Activated CD8-positive, alpha-beta memory T cell treated with anti-CD3 and anti-CD28 coated beads, Interleukin-2, amount 10 ng/mL, durations not matched to agents 7 days and 5 days (primary cell): ENCODE measurements at regions not wholly inside any gene's neighbourhood (a gene's known extent, or its start where the extent isn't known, plus 50 kb on each side); places are given as distances from the start of the nearest gene placed in this dataset.

ENCODE experiments used
- ATAC-seq: fragments of 150-1000 bp; cut with Tn5 transposase; one replicate; pipeline ENCODE4 v1.10.0; 2021; ENCODE audit warnings: moderate library complexity
- CTCF ChIA-PET: fragments of 350-600 bp; sonication (Branson Sonifier 250); formaldehyde crosslinking; loops from one replicate; lab custom pipeline; 2021; ENCODE audit warnings: antibody characterized with exemption; lab: Charles Lee
- DNase-seq: peaks from one replicate; pipeline ENCODE4 v3.0.0-alpha.2; 2020
- H3K27ac Mint-ChIP-seq: one replicate; pipeline ENCODE4 v1.8.0; 2021; ENCODE audit warnings: mild to moderate bottlenecking, mixed read lengths
- H3K27me3 Mint-ChIP-seq: one replicate; pipeline ENCODE4 v1.8.0; 2021; ENCODE audit warnings: mixed read lengths
- H3K36me3 Mint-ChIP-seq: one replicate; pipeline ENCODE4 v1.8.0; 2021; ENCODE audit warnings: mild to moderate bottlenecking, mixed read lengths
- H3K4me1 Mint-ChIP-seq: one replicate; pipeline ENCODE4 v1.8.0; 2021; ENCODE audit warnings: mixed read lengths
- H3K4me3 Mint-ChIP-seq: one replicate; pipeline ENCODE4 v1.8.0; 2021; ENCODE audit warnings: mild to moderate bottlenecking, moderate library complexity, mixed read lengths
- H3K9me3 Mint-ChIP-seq: one replicate; pipeline ENCODE4 v1.8.0; 2022; ENCODE audit warnings: low read depth, mixed read lengths

- ATAC-seq (no peak), DNase-seq (no peak)
- CTCF ChIA-PET, result no interaction called here
- H3K36me3 Mint-ChIP-seq, result no peaks in the 10 kb centered on the region
- H3K9me3 Mint-ChIP-seq, result no peaks in the 10 kb centered on the region
- H3K4me3 Mint-ChIP-seq, result no peak overlapping the region
- H3K27ac Mint-ChIP-seq, result no peak overlapping the region
- H3K27me3 Mint-ChIP-seq, result peaks cover 2% of the 10 kb centered on the region
- H3K4me1 Mint-ChIP-seq, result no peaks in the 10 kb centered on the region
These were observed 165.2 kb upstream of the ROPN1 start for GRCh38 chr3:124156866-124157712.

DNA sequence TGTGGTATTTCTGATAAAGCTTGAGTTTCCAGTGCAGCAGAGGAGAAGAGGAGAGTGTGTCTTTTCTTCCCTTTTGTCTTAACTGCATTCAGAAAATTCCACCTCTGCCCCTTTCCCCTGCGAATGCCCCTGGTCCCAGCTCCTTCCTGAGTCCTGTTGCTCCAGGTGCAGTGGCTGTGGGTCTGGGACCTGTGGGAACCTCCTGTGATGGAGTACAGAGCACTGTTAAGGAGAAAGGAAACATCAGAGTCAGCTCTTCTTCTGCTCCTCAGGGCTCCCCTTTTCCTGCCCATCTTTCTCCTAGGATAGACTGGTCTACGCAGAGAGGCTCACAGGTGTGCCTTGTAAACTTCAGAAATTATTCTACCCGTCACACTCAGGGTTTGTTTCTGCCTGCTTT is 165.8 kb upstream of the ROPN1 start:
- H3K4me1 Mint-ChIP-seq, result no peaks in the 10 kb centered on the region
- H3K27ac Mint-ChIP-seq, result no peak overlapping the region
- DNase-seq, result no peak
- CTCF ChIA-PET, result no interaction called here
- H3K36me3 Mint-ChIP-seq, result no peaks in the 10 kb centered on the region
- peaks cover 4% of the 10 kb centered on the region for H3K27me3 Mint-ChIP-seq
- H3K9me3 Mint-ChIP-seq, result no peaks in the 10 kb centered on the region
- H3K4me3 Mint-ChIP-seq, result no peak overlapping the region
- ATAC-seq, result no peak

GRCh38 chr3:124158168-124158881 is 166.4 kb upstream of the ROPN1 start:
- ATAC-seq (no peak), DNase-seq (no peak)
- H3K9me3 Mint-ChIP-seq, result no peaks in the 10 kb centered on the region
- H3K36me3 Mint-ChIP-seq, result no peaks in the 10 kb centered on the region
- no peaks in the 10 kb centered on the region for H3K4me1 Mint-ChIP-seq
- H3K4me3 Mint-ChIP-seq, result no peak overlapping the region
- no peak overlapping the region for H3K27ac Mint-ChIP-seq
- peaks cover 4% of the 10 kb centered on the region for H3K27me3 Mint-ChIP-seq
- CTCF ChIA-PET, result no interaction called here

DNA sequence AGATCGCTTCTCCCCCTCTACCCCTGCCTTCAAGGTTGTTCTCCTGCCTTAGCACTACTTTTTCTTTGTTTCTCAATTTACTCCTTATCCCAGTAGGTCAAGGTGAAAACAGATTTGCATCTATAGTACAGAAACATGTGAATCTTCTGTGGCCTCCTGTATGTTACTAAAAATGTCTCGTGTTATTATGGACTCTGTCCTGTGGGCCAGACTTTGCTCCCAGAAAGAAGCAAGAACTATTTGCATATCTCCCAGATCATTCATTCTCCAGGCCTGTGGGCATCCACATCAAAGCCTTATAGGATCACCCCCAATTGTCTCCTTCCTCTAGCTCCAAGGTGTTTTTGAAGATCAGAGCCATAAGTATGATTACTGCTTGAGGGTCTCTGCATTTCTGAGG is 169.5 kb upstream of the ROPN1 start:
- no peaks in the 10 kb centered on the region for H3K4me1 Mint-ChIP-seq
- H3K27me3 Mint-ChIP-seq, result peaks cover 6% of the 10 kb centered on the region
- H3K27ac Mint-ChIP-seq, result no peak overlapping the region
- ATAC-seq (no peak), DNase-seq (no peak)
- H3K4me3 Mint-ChIP-seq, result no peak overlapping the region
- no peaks in the 10 kb centered on the region for H3K36me3 Mint-ChIP-seq
- no peaks in the 10 kb centered on the region for H3K9me3 Mint-ChIP-seq
- CTCF ChIA-PET, result no interaction called here

DNA sequence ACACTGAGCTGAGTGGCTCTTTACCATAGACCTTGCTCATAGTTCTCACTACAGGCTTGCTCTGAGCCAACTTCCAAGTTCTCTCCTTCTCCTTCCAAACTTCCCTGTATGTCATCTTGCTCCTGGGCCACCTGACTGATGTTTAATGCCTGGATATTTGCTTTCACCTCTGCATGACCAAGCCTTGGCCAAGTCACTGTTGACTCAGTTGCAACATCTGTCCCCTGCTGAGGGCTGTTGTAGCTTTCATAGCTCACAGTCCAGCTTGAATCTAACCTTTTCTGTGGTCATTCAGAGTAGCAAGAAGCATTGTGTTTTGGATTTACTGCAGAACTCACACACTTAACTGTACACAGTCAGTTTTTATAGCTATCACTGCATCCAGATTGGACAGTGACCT is 171.8 kb upstream of the ROPN1 start:
- DNase-seq (no peak), ATAC-seq (no peak)
- Mint-ChIP-seq H3K36me3 (no peaks in the 10 kb centered on the region), H3K27ac (no peak overlapping the region), H3K4me1 (no peaks in the 10 kb centered on the region), H3K4me3 (no peak overlapping the region), H3K27me3 (peaks cover 4% of the 10 kb centered on the region), H3K9me3 (no peaks in the 10 kb centered on the region)
- CTCF ChIA-PET, result no interaction called here

- Mint-ChIP-seq H3K27me3 (peaks cover 2% of the 10 kb centered on the region), H3K4me3 (no peak overlapping the region), H3K9me3 (no peaks in the 10 kb centered on the region), H3K36me3 (no peaks in the 10 kb centered on the region), H3K27ac (no peak overlapping the region), H3K4me1 (no peaks in the 10 kb centered on the region)
- CTCF ChIA-PET, result no interaction called here
- no peak for ATAC-seq
- no peak for DNase-seq
These were observed 176.3 kb upstream of the ROPN1 start for GRCh38 chr3:124168271-124168670.

DNA sequence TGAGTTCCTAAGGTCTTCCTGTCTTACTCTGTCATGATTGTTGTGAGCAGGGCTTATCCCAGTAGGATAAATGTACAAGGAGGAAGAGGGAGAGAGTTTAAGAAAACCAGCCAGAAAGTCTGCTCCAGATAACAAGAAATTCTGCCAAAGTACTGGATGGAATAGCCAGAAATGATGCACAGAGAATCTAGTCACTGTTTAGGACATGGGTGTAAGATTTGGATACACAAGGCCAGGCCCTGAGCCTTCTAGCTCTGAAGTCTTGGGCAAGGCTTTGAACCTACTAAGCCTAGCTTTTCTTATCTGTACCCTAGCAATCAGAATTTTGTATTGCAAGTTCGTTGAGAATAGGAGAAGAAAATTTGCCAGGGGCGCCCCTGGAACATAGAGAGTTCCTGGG is 180.4 kb upstream of the ROPN1 start:
- DNase-seq (no peak), ATAC-seq (no peak)
- Mint-ChIP-seq H3K36me3 (no peaks in the 10 kb centered on the region), H3K9me3 (no peaks in the 10 kb centered on the region), H3K27ac (no peak overlapping the region), H3K27me3 (peaks cover 2% of the 10 kb centered on the region), H3K4me3 (no peak overlapping the region), H3K4me1 (no peaks in the 10 kb centered on the region)
- CTCF ChIA-PET, result no interaction called here

GRCh38 chr3:124172816-124173215 is 180.9 kb upstream of the ROPN1 start:
- ATAC-seq (no peak), DNase-seq (no peak)
- Mint-ChIP-seq H3K27ac (no peak overlapping the region), H3K4me3 (no peak overlapping the region), H3K27me3 (peaks cover 2% of the 10 kb centered on the region), H3K9me3 (no peaks in the 10 kb centered on the region), H3K4me1 (no peaks in the 10 kb centered on the region), H3K36me3 (no peaks in the 10 kb centered on the region)
- CTCF ChIA-PET, result no interaction called here

DNA sequence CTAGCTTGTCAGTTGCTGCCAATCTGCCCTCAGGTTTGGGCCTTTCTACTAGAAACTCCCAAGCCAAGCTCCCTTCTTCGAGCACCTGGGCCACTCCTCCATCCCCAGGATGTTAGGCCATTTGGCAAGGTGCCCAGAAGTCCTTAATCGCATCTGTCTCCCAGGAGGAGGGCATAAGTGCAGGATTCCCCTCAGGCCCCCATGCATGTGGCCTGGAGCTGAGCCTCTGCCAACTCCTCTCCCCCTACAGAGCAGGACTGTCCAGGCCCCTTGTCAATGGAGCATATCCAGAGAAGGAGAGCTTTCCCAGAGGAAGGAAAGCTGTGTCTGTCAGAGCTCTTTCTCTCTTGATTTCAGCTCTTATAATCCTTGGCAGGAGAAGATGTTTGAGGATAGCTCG is 182.6 kb upstream of the ROPN1 start:
- Mint-ChIP-seq H3K4me3 (no peak overlapping the region), H3K9me3 (no peaks in the 10 kb centered on the region), H3K4me1 (no peaks in the 10 kb centered on the region), H3K27ac (no peak overlapping the region), H3K36me3 (no peaks in the 10 kb centered on the region), H3K27me3 (peaks cover 2% of the 10 kb centered on the region)
- ATAC-seq, result no peak
- no peak for DNase-seq
- CTCF ChIA-PET, result no interaction called here

DNA sequence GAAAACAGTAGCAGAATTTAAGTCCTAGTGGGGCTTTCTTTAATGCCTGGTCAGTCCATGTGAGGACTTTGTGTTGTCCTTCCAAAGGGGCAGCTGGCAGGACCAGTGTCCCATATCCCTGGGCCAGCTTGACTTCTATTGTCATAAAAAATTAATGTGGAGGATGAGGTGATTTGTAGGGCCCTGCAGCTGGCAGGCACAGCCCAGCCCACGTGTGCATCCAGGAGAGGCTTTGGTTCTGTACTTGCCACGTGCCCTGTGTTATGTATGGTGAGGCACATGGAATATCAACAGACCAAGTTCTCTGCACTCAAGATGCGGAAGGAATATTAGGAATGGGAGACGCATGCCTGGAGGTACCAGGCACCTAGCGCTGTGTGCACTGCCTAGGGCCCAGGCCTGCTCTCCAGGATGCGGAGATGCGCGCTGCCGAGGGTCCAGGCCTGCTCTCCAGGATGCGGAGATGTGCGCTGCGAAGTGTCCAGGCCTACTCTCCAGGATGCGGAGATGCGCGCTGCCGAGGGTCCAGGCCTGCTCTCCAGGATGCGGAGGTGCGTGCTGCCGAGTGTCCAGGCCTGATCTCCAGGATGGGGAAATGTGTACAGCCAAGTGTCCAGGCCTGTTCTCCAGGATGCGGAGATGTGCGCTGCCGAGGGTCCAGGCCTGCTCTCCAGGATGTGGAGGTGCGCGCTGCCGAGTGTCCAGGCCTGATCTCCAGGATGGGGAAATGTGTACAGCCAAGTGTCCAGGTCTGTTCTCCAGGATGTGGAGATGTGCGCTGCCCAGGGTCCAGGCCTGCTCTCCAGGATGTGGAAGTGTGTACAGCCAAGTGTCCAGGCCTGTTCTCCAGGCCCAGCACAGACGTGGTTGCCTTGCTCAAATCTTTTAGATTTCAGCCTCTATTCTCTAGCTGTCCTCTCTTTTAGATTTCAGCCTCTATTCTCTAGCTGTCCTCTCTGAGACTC is 183.3 kb upstream of the ROPN1 start:
- ATAC-seq (no peak), DNase-seq (no peak)
- Mint-ChIP-seq H3K4me3 (no peak overlapping the region), H3K4me1 (no peaks in the 10 kb centered on the region), H3K27ac (no peak overlapping the region), H3K36me3 (no peaks in the 10 kb centered on the region), H3K27me3 (peaks cover 3% of the 10 kb centered on the region), H3K9me3 (no peaks in the 10 kb centered on the region)
- CTCF ChIA-PET, result no interaction called here

GRCh38 chr3:124177071-124177470 is 185.1 kb upstream of the ROPN1 start:
- Mint-ChIP-seq H3K27ac (no peak overlapping the region), H3K27me3 (peaks cover 7% of the 10 kb centered on the region), H3K9me3 (no peaks in the 10 kb centered on the region), H3K4me1 (no peaks in the 10 kb centered on the region), H3K4me3 (no peak overlapping the region), H3K36me3 (no peaks in the 10 kb centered on the region)
- CTCF ChIA-PET, result no interaction called here
- no peak for ATAC-seq
- DNase-seq, result no peak

GRCh38 chr3:124178531-124178930 is 186.6 kb upstream of the ROPN1 start:
- no peak overlapping the region for H3K27ac Mint-ChIP-seq
- ATAC-seq (no peak), DNase-seq (no peak)
- H3K4me1 Mint-ChIP-seq, result no peaks in the 10 kb centered on the region
- CTCF ChIA-PET, result no interaction called here
- H3K36me3 Mint-ChIP-seq, result no peaks in the 10 kb centered on the region
- H3K27me3 Mint-ChIP-seq, result peaks cover 7% of the 10 kb centered on the region
- no peaks in the 10 kb centered on the region for H3K9me3 Mint-ChIP-seq
- H3K4me3 Mint-ChIP-seq, result no peak overlapping the region

GRCh38 chr3:124200407-124200806 is 208.5 kb upstream of the ROPN1 start:
- Mint-ChIP-seq H3K27me3 (peaks cover 8% of the 10 kb centered on the region), H3K4me1 (no peaks in the 10 kb centered on the region), H3K4me3 (no peak overlapping the region), H3K9me3 (no peaks in the 10 kb centered on the region), H3K27ac (no peak overlapping the region), H3K36me3 (no peaks in the 10 kb centered on the region)
- no peak for ATAC-seq
- no peak for DNase-seq
- CTCF ChIA-PET, result no interaction called here
